Germinal center (tissue), 1 donor: ENCODE measurements at regions not wholly inside any gene's neighbourhood (a gene's known extent, or its start where the extent isn't known, plus 50 kb on each side); places are given as distances from the start of the nearest gene placed in this dataset.

Experiments used
- DNase-seq: peaks from one replicate; pipeline ENCODE4 v3.0.0; 2012; ENCODE audit warnings: mixed read lengths, low spot score

- DNase-seq = no peak
Measured at GRCh38 chr1:43008115-43009060, 49.7 kb upstream of the SLC2A1 start.
